HG03196 (cell line): ENCODE measurements at regions not wholly inside any gene's neighbourhood (a gene's known extent, or its start where the extent isn't known, plus 50 kb on each side); places are given as distances from the start of the nearest gene placed in this dataset.

Experiments used
- ATAC-seq: cut with Tn5 transposase; IDR thresholded peaks from one replicate; pipeline ENCODE4 v1.9.1; 2021; ENCODE audit not compliant: unreplicated experiment

DNA sequence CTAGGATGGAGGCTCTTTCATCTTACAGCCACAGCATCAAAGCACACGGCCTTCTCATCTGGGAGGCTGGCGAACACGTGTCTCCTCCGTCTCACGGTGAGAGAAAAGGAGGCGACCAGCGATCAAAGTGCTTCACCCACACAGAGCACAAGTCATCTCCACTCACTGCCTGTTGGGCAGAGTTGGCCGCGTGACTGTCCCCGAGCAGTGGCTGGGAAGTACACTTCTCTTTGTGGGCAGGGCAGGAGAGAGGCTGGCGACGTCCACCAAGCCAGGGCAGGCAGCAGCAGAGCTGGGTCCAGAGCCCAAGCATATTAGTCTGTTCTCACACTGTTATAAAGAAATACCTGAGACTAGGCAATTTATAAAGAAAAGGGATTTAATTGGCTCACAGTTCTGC, 64.1 kb upstream of the FOXC1 start:
- ATAC-seq, result no peak

GRCh38 chr6:1547785-1548184, 61.9 kb upstream of the FOXC1 start:
- ATAC-seq, result no peak

DNA sequence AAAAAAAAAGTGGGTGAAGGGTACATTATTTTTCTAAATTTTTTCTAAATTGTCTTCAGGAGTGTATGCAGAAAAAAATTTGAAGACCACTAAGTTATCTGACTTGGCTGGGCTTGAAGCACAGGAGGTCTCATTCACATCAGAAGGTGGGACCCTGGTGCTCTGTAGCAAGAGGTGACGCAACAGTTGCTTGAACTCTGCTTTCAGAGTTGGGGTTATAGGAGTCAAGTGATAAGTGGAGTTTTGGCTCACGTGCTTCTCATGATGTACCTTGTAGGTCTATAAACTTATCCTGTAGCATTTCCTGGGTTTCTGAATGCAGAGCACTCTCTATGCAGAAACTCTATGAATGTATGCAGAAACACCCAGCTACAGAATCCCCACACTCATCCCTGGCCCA, 58.5 kb upstream of the FOXC1 start:
- ATAC-seq, result no peak

GRCh38 chr6:1552296-1552761, 57.4 kb upstream of the FOXC1 start:
- ATAC-seq, result no peak

DNA sequence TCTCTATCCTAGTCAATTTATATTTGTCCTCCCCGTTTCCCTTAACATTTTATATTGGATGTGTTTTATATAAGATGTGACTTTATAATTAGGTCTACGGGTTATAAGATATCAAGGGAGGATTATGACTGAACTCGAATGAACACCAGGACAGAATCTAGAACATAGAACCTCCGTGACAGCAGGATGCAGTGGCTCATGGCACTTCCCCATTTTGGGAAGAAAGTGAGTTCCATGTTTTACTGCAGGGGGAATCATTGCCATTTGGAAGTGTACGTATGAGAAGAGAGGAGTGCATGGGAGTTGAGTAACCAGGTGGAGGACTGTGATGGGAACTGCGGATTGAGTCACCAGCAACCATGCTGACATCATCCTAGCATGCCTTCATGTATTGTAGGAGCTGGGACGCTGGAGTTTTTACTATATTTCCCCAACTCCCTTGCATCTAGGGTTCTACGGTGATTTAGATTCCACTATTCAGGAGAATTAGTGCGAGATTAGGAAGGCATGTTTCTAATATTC, 56.1 kb upstream of the FOXC1 start:
- ATAC-seq, result no peak

- no peak for ATAC-seq
Observed at GRCh38 chr6:1554141-1554475, 55.6 kb upstream of the FOXC1 start.

- ATAC-seq, result no peak
Observed at GRCh38 chr6:1554476-1555310, 55.0 kb upstream of the FOXC1 start.

DNA sequence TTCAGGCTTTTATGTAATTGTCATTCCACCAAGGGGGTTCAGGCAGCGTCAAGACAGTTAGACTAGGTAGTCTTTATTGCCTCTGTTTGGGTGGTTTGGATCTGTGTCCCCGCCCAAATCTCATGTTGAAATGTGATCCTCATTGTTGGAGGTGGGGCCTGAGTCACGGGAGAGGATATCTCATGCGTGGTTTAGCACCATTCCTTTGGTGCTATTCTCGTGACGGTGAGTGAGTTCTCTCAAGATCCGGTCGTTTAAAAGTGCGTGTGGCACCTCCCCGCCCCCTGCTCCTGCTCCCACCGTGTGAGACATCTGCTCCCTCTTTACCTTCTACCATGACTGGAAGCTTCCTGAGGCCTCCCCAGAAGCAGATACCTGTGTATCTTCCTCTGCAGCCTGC, 51.3 kb upstream of the FOXC1 start:
- ATAC-seq, result no peak
